ENCODE measurements at regions not wholly inside any gene's neighbourhood (a gene's known extent, or its start where the extent isn't known, plus 50 kb on each side); places are given as distances from the start of the nearest gene placed in this dataset.

DNA sequence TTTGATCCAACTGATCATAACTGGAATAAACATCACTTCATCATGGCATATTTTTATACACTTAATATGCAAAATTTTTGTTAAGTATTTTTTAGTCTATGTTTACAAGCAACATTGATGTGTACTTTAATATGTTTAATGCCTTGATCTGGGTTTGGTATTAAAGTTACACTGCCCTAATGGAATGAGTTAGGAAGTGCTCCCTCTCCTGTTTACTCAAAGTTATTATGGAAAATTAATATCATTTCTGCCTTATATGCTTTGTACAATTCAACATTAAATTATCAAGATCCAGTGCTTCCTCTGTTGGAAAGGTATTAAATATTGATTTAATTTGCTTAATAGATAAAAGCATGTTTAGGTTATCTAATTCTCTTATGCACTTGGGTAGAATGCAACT lies 927.3 kb upstream of the RAG2 start:
- TF ChIP-seq, protein P1, sequence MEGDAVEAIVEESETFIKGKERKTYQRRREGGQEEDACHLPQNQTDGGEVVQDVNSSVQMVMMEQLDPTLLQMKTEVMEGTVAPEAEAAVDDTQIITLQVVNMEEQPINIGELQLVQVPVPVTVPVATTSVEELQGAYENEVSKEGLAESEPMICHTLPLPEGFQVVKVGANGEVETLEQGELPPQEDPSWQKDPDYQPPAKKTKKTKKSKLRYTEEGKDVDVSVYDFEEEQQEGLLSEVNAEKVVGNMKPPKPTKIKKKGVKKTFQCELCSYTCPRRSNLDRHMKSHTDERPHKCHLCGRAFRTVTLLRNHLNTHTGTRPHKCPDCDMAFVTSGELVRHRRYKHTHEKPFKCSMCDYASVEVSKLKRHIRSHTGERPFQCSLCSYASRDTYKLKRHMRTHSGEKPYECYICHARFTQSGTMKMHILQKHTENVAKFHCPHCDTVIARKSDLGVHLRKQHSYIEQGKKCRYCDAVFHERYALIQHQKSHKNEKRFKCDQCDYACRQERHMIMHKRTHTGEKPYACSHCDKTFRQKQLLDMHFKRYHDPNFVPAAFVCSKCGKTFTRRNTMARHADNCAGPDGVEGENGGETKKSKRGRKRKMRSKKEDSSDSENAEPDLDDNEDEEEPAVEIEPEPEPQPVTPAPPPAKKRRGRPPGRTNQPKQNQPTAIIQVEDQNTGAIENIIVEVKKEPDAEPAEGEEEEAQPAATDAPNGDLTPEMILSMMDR (IDR thresholded peaks at IDR 0.05 in 8 of 11, conservative IDR thresholded peaks at IDR 0.05 in 3 of 11): no peak
- no peak for TF ChIP-seq POLR2AphosphoS5 (IDR thresholded peaks at IDR 0.05)
- no peak for TF ChIP-seq POLR2A (IDR thresholded peaks at IDR 0.05)

Data from spleen (tissue), 7 donors.